Astrocyte (in vitro differentiated cells and primary cell): ENCODE measurements at regions not wholly inside any gene's neighbourhood (a gene's known extent, or its start where the extent isn't known, plus 50 kb on each side); places are given as distances from the start of the nearest gene placed in this dataset.

Experiments
- DNase-seq: peaks from one replicate; pipeline ENCODE4 v3.0.0-alpha.2; 2010; ENCODE audit warnings: low read depth
- FAIRE-seq: peaks from 2 replicates; lab custom pipeline; 2011; peaks lifted over from hg19 to GRCh38; lab: Jason Lieb, UNC
- H2AFZ ChIP-seq: 2 replicates; pipeline ENCODE4 v1.6.0; 2012; ENCODE audit warnings: low read depth, low read length, inconsistent platforms
- H3K27ac ChIP-seq: 2 replicates; pipeline ENCODE4 v1.5.1; 2011; ENCODE audit warnings: low read depth, low read length, inconsistent platforms
- H3K27me3 ChIP-seq: 2 replicates; pipeline ENCODE4 v1.6.0; 2011; ENCODE audit warnings: low read length, inconsistent platforms; ENCODE audit not compliant: insufficient read depth
- H3K36me3 ChIP-seq: 2 replicates; pipeline ENCODE4 v1.5.1; 2011; ENCODE audit warnings: low read length, inconsistent platforms; ENCODE audit not compliant: insufficient read depth
- H3K4me1 ChIP-seq: 2 replicates; pipeline ENCODE4 v1.5.1; 2011; ENCODE audit warnings: low read length, inconsistent platforms; ENCODE audit not compliant: insufficient read depth
- H3K4me2 ChIP-seq: 2 replicates; pipeline ENCODE4 v1.6.0; 2012; ENCODE audit warnings: low read length, inconsistent platforms
- H3K4me3 ChIP-seq: 2 replicates; pipeline ENCODE4 v1.5.1; 2011; ENCODE audit warnings: low read depth, mild to moderate bottlenecking, low read length, inconsistent platforms; ENCODE audit not compliant: insufficient read depth
- H3K79me2 ChIP-seq: 2 replicates; pipeline ENCODE4 v1.6.0; 2012; ENCODE audit warnings: mild to moderate bottlenecking, low read length, inconsistent platforms; ENCODE audit not compliant: insufficient read depth
- H3K9ac ChIP-seq: 2 replicates; pipeline ENCODE4 v1.6.0; 2012; ENCODE audit warnings: mild to moderate bottlenecking, low read length, inconsistent platforms
- H3K9me3 ChIP-seq: 2 replicates; pipeline ENCODE4 v1.5.1; 2012; ENCODE audit warnings: low read depth, mild to moderate bottlenecking, low read length, inconsistent platforms; ENCODE audit not compliant: insufficient read depth
- H4K20me1 ChIP-seq: 2 replicates; pipeline ENCODE4 v1.6.0; 2012; ENCODE audit warnings: low read length, inconsistent platforms; ENCODE audit not compliant: insufficient read depth
- H3K27ac Mint-ChIP-seq: one replicate; pipeline ENCODE4 v1.8.0; 2021; ENCODE audit warnings: mild to moderate bottlenecking, mixed read lengths; ENCODE audit not compliant: unreplicated experiment
- H3K27me3 Mint-ChIP-seq: one replicate; pipeline ENCODE4 v1.8.0; 2021; ENCODE audit warnings: low read depth, mixed read lengths; ENCODE audit not compliant: unreplicated experiment
- H3K36me3 Mint-ChIP-seq: one replicate; pipeline ENCODE4 v1.8.0; 2021; ENCODE audit warnings: low read depth, mixed read lengths; ENCODE audit not compliant: unreplicated experiment
- H3K4me1 Mint-ChIP-seq: one replicate; pipeline ENCODE4 v1.8.0; 2021; ENCODE audit warnings: low read depth, mixed read lengths; ENCODE audit not compliant: unreplicated experiment
- H3K4me3 Mint-ChIP-seq: one replicate; pipeline ENCODE4 v1.8.0; 2021; ENCODE audit warnings: mild to moderate bottlenecking, moderate library complexity, mixed read lengths; ENCODE audit not compliant: unreplicated experiment
- H3K9me3 Mint-ChIP-seq: one replicate; pipeline ENCODE4 v1.8.0; 2021; ENCODE audit warnings: mild to moderate bottlenecking, mixed read lengths; ENCODE audit not compliant: unreplicated experiment
- CTCF ChIP-seq: IDR thresholded peaks from 2 replicates; pipeline ENCODE4 v1.5.1; 2011; ENCODE audit warnings: low read depth, mild to moderate bottlenecking, inconsistent platforms, low read length, moderate library complexity; ENCODE audit not compliant: insufficient read depth
- EZH2 ChIP-seq: IDR thresholded peaks from 2 replicates; pipeline ENCODE4 v1.6.1; 2012; ENCODE audit warnings: mild to moderate bottlenecking, low read length, inconsistent platforms; ENCODE audit not compliant: insufficient read depth

- Mint-ChIP-seq H3K27ac (no peak overlapping the region), H3K4me3 (no peak overlapping the region), H3K4me1 (no peaks in the 10 kb centered on the region), H3K36me3 (no peaks in the 10 kb centered on the region), H3K9me3 (no peaks in the 10 kb centered on the region), H3K27me3 (no peaks in the 10 kb centered on the region)
- Histone ChIP-seq H3K79me2 (no peaks in the 10 kb centered on the region), H2AFZ (no peak overlapping the region), H4K20me1 (no peaks in the 10 kb centered on the region), H3K27me3 (no peaks in the 10 kb centered on the region), H3K27ac (no peak overlapping the region), H3K4me3 (no peak overlapping the region), H3K36me3 (no peaks in the 10 kb centered on the region), H3K4me2 (no peak overlapping the region), H3K9me3 (no peaks in the 10 kb centered on the region), H3K9ac (no peak overlapping the region), H3K4me1 (no peaks in the 10 kb centered on the region)
- TF ChIP-seq EZH2: no peak
- no peak for TF ChIP-seq CTCF
- DNase-seq (no peak), FAIRE-seq (no peak)
Measured at GRCh38 chr1:113013823-113014222, 57.8 kb upstream of the SLC16A1 start.

GRCh38 chr1:113014508-113014907, 58.5 kb upstream of the LRIG2 start:
- no peak for DNase-seq
- Mint-ChIP-seq H3K9me3 (no peaks in the 10 kb centered on the region), H3K27me3 (no peaks in the 10 kb centered on the region), H3K4me3 (no peak overlapping the region), H3K27ac (no peak overlapping the region), H3K36me3 (no peaks in the 10 kb centered on the region), H3K4me1 (no peaks in the 10 kb centered on the region)
- Histone ChIP-seq H4K20me1 (no peaks in the 10 kb centered on the region), H3K27me3 (no peaks in the 10 kb centered on the region), H3K4me3 (no peak overlapping the region), H3K4me2 (no peak overlapping the region), H3K27ac (no peak overlapping the region), H3K4me1 (no peaks in the 10 kb centered on the region), H3K36me3 (no peaks in the 10 kb centered on the region), H2AFZ (no peak overlapping the region), H3K79me2 (no peaks in the 10 kb centered on the region), H3K9me3 (no peaks in the 10 kb centered on the region), H3K9ac (no peak overlapping the region)
- no peak for TF ChIP-seq CTCF
- no peak for TF ChIP-seq EZH2
- no peak for FAIRE-seq

GRCh38 chr1:113018911-113019310, 54.1 kb upstream of the LRIG2 start:
- Histone ChIP-seq H3K4me3 (no peak overlapping the region), H3K27ac (no peak overlapping the region), H4K20me1 (no peaks in the 10 kb centered on the region), H3K36me3 (no peaks in the 10 kb centered on the region), H3K4me1 (no peaks in the 10 kb centered on the region), H3K4me2 (no peak overlapping the region), H2AFZ (no peak overlapping the region), H3K79me2 (no peaks in the 10 kb centered on the region), H3K27me3 (no peaks in the 10 kb centered on the region), H3K9me3 (no peaks in the 10 kb centered on the region), H3K9ac (no peak overlapping the region)
- no peaks in the 10 kb centered on the region for H3K27me3 Mint-ChIP-seq
- no peak for TF ChIP-seq CTCF
- TF ChIP-seq EZH2: no peak
- H3K4me3 Mint-ChIP-seq: no peak overlapping the region
- no peaks in the 10 kb centered on the region for H3K9me3 Mint-ChIP-seq
- H3K36me3 Mint-ChIP-seq: no peaks in the 10 kb centered on the region
- FAIRE-seq: no peak
- H3K27ac Mint-ChIP-seq: no peak overlapping the region
- DNase-seq: no peak
- no peaks in the 10 kb centered on the region for H3K4me1 Mint-ChIP-seq
